ENCODE measurements at regions not wholly inside any gene's neighbourhood (a gene's known extent, or its start where the extent isn't known, plus 50 kb on each side); places are given as distances from the start of the nearest gene placed in this dataset.

GRCh38 chr1:4444086-4444485, 210.3 kb upstream of the AJAP1 start:
- intact Hi-C loops (cut with DNase I): no loop called here
- ATAC-seq (no peak), DNase-seq (ENCODE audit: low spot score) (no peak)

GRCh38 chr1:4447778-4448420, 206.5 kb upstream of the AJAP1 start:
- intact Hi-C loops (cut with DNase I): no loop called here
- DNase-seq (ENCODE audit: low spot score): no peak
- no peak for ATAC-seq

GRCh38 chr1:4449972-4450371, 204.4 kb upstream of the AJAP1 start:
- ATAC-seq: no peak

GRCh38 chr1:4452701-4453100, 201.7 kb upstream of the AJAP1 start:
- DNase-seq (ENCODE audit: low spot score): no peak
- no peak for ATAC-seq
- intact Hi-C loops (cut with DNase I): no loop called here

More at GRCh38 chr1:4449972-4450371, 204.4 kb upstream of the AJAP1 start:
- intact Hi-C loops (cut with DNase I): no loop called here
- DNase-seq (ENCODE audit: low spot score): no peak

- DNase-seq (ENCODE audit: low spot score) (no peak), ATAC-seq (no peak)
- intact Hi-C loops (cut with DNase I): no loop called here
These were observed 194.4 kb upstream of the AJAP1 start for GRCh38 chr1:4460052-4460451.

GRCh38 chr1:4460651-4461050, 193.8 kb upstream of the AJAP1 start:
- intact Hi-C loops (cut with DNase I): no loop called here
- DNase-seq (ENCODE audit: low spot score) (no peak), ATAC-seq (no peak)

- no peak for DNase-seq (ENCODE audit: low spot score)
- no peak for ATAC-seq
- intact Hi-C loops (cut with DNase I): no loop called here
These were observed 192.6 kb upstream of the AJAP1 start for GRCh38 chr1:4461726-4462290.

GRCh38 chr1:4462831-4463484, 191.5 kb upstream of the AJAP1 start:
- intact Hi-C loops (cut with DNase I): no loop called here
- DNase-seq (ENCODE audit: low spot score): no peak
- no peak for ATAC-seq

- ATAC-seq (no peak), DNase-seq (ENCODE audit: low spot score) (no peak)
- intact Hi-C loops (cut with DNase I): no loop called here
These were observed 190.8 kb upstream of the AJAP1 start for GRCh38 chr1:4463631-4464030.

- intact Hi-C loops (cut with DNase I): no loop called here
- DNase-seq (ENCODE audit: low spot score) (no peak), ATAC-seq (no peak)
These were observed 189.9 kb upstream of the AJAP1 start for GRCh38 chr1:4464478-4464877.

- intact Hi-C loops (cut with DNase I): no loop called here
- DNase-seq (ENCODE audit: low spot score): no peak
- no peak for ATAC-seq
These were observed 187.2 kb upstream of the AJAP1 start for GRCh38 chr1:4467241-4467640.

GRCh38 chr1:4468386-4468785, 186.0 kb upstream of the AJAP1 start:
- ATAC-seq: no peak
- intact Hi-C loops (cut with DNase I): no loop called here
- no peak for DNase-seq (ENCODE audit: low spot score)

GRCh38 chr1:4468804-4469514, 185.4 kb upstream of the AJAP1 start:
- DNase-seq (ENCODE audit: low spot score) (no peak), ATAC-seq (no peak)
- intact Hi-C loops (cut with DNase I): no loop called here

GRCh38 chr1:4476394-4476793, 178.0 kb upstream of the AJAP1 start:
- intact Hi-C loops (cut with DNase I): no loop called here

GRCh38 chr1:4481451-4481850, 173.0 kb upstream of the AJAP1 start:
- ATAC-seq (no peak), DNase-seq (ENCODE audit: low spot score) (no peak)
- intact Hi-C loops (cut with DNase I): no loop called here

More at GRCh38 chr1:4476394-4476793, 178.0 kb upstream of the AJAP1 start:
- DNase-seq (ENCODE audit: low spot score) (no peak), ATAC-seq (no peak)

- DNase-seq (ENCODE audit: low spot score): peak; percentile 27
- intact Hi-C loops (cut with DNase I): no loop called here
- ATAC-seq: no peak
These were observed 171.9 kb upstream of the AJAP1 start for GRCh38 chr1:4482526-4482925.

GRCh38 chr1:4483021-4483625, 171.3 kb upstream of the AJAP1 start:
- ATAC-seq: no peak
- intact Hi-C loops (cut with DNase I): no loop called here
- no peak for DNase-seq (ENCODE audit: low spot score)

GRCh38 chr1:4485398-4485797, 169.0 kb upstream of the AJAP1 start:
- DNase-seq (ENCODE audit: low spot score) (no peak), ATAC-seq (no peak)
- intact Hi-C loops (cut with DNase I): no loop called here

- DNase-seq (ENCODE audit: low spot score) (no peak), ATAC-seq (no peak)
These were observed 168.5 kb upstream of the AJAP1 start for GRCh38 chr1:4485878-4486277.

More at GRCh38 chr1:4485878-4486277, 168.5 kb upstream of the AJAP1 start:
- intact Hi-C loops (cut with DNase I): no loop called here

Data from sciatic nerve (tissue), 2 donors.